ENCODE measurements at regions not wholly inside any gene's neighbourhood (a gene's known extent, or its start where the extent isn't known, plus 50 kb on each side); places are given as distances from the start of the nearest gene placed in this dataset.
"Not testable (repeated sequence)": the region's sequence is repeated elsewhere in the genome, so short reads cannot be mapped to it uniquely, and the experiment has no call there.

- no peaks in the 10 kb centered on the region for H3K9me3 ChIP-seq (ENCODE audit: low read length)
- no peaks in the 10 kb centered on the region for H3K36me3 ChIP-seq (ENCODE audit: insufficient read depth, low read length)
- H3K9ac ChIP-seq (ENCODE audit: low read length) = no peak overlapping the region
- no peak overlapping the region for H3K4me3 ChIP-seq (ENCODE audit: low read depth, low read length, poor library complexity, severe bottlenecking)
- TF ChIP-seq CTCF (IDR thresholded peaks at IDR 0.05; ENCODE audit: low read length) (no peak), EZH2 (IDR thresholded peaks at IDR 0.05; ENCODE audit: borderline replicate concordance, low read length) (no peak)
- H2AFZ ChIP-seq (ENCODE audit: low read length) = no peak overlapping the region
- no peaks in the 10 kb centered on the region for H4K20me1 ChIP-seq (ENCODE audit: insufficient read depth, low read length)
- no peak overlapping the region for H3K4me2 ChIP-seq (ENCODE audit: low read length)
- H3K79me2 ChIP-seq (ENCODE audit: insufficient read depth, low read length) = no peaks in the 10 kb centered on the region
- H3K9me2 ChIP-seq (ENCODE audit: low read depth, low read length) = no peaks in the 10 kb centered on the region
- no peaks in the 10 kb centered on the region for H3K27me3 ChIP-seq (ENCODE audit: insufficient read depth, low read length)
- H3K27ac ChIP-seq (ENCODE audit: low read depth, low read length, poor library complexity, severe bottlenecking) = no peak overlapping the region
- H3F3A ChIP-seq (ENCODE audit: insufficient read depth, low read length) = no peaks in the 10 kb centered on the region
- H3K4me1 ChIP-seq (ENCODE audit: insufficient read depth, low read length, severe bottlenecking) = no peaks in the 10 kb centered on the region
Observed at GRCh38 chr2:44061876-44062275, 66.1 kb upstream of the LRPPRC start.

- no peaks in the 10 kb centered on the region for H3K36me3 ChIP-seq (ENCODE audit: insufficient read depth, low read length)
- no peak overlapping the region for H3K9ac ChIP-seq (ENCODE audit: low read length)
- no peaks in the 10 kb centered on the region for H3K79me2 ChIP-seq (ENCODE audit: insufficient read depth, low read length)
- no peaks in the 10 kb centered on the region for H4K20me1 ChIP-seq (ENCODE audit: insufficient read depth, low read length)
- no peak overlapping the region for H3K4me3 ChIP-seq (ENCODE audit: low read depth, low read length, poor library complexity, severe bottlenecking)
- H3F3A ChIP-seq (ENCODE audit: insufficient read depth, low read length) = no peaks in the 10 kb centered on the region
- H3K27ac ChIP-seq (ENCODE audit: low read depth, low read length, poor library complexity, severe bottlenecking) = no peak overlapping the region
- H3K4me2 ChIP-seq (ENCODE audit: low read length) = no peak overlapping the region
- H3K9me3 ChIP-seq (ENCODE audit: low read length) = no peaks in the 10 kb centered on the region
- no peaks in the 10 kb centered on the region for H3K4me1 ChIP-seq (ENCODE audit: insufficient read depth, low read length, severe bottlenecking)
- no peak overlapping the region for H2AFZ ChIP-seq (ENCODE audit: low read length)
- no peaks in the 10 kb centered on the region for H3K27me3 ChIP-seq (ENCODE audit: insufficient read depth, low read length)
- H3K9me2 ChIP-seq (ENCODE audit: low read depth, low read length) = no peaks in the 10 kb centered on the region
- TF ChIP-seq CTCF (IDR thresholded peaks at IDR 0.05; ENCODE audit: low read length) = no peak
- no peak for TF ChIP-seq EZH2 (IDR thresholded peaks at IDR 0.05; ENCODE audit: borderline replicate concordance, low read length)
Observed at GRCh38 chr2:44063033-44063432, 67.2 kb upstream of the LRPPRC start.

GRCh38 chr2:44064281-44064680 is 68.5 kb upstream of the LRPPRC start:
- not testable (repeated sequence) for H3K27ac ChIP-seq (ENCODE audit: low read depth, low read length, poor library complexity, severe bottlenecking); H3K79me2 ChIP-seq (ENCODE audit: insufficient read depth, low read length); H3K9me3 ChIP-seq (ENCODE audit: low read length); H4K20me1 ChIP-seq (ENCODE audit: insufficient read depth, low read length); H3K4me2 ChIP-seq (ENCODE audit: low read length); H3K4me3 ChIP-seq (ENCODE audit: low read depth, low read length, poor library complexity, severe bottlenecking); H3K27me3 ChIP-seq (ENCODE audit: insufficient read depth, low read length); H2AFZ ChIP-seq (ENCODE audit: low read length); H3K9me2 ChIP-seq (ENCODE audit: low read depth, low read length); H3K4me1 ChIP-seq (ENCODE audit: insufficient read depth, low read length, severe bottlenecking); H3K9ac ChIP-seq (ENCODE audit: low read length); H3F3A ChIP-seq (ENCODE audit: insufficient read depth, low read length); H3K36me3 ChIP-seq (ENCODE audit: insufficient read depth, low read length)

GRCh38 chr2:44067012-44067790 is 71.4 kb upstream of the LRPPRC start:
- not testable (repeated sequence) for H2AFZ ChIP-seq (ENCODE audit: low read length); H3K9me2 ChIP-seq (ENCODE audit: low read depth, low read length); H3K27me3 ChIP-seq (ENCODE audit: insufficient read depth, low read length); H3K9me3 ChIP-seq (ENCODE audit: low read length); H3K9ac ChIP-seq (ENCODE audit: low read length); H3K4me1 ChIP-seq (ENCODE audit: insufficient read depth, low read length, severe bottlenecking); H3F3A ChIP-seq (ENCODE audit: insufficient read depth, low read length); H3K27ac ChIP-seq (ENCODE audit: low read depth, low read length, poor library complexity, severe bottlenecking); H4K20me1 ChIP-seq (ENCODE audit: insufficient read depth, low read length); H3K36me3 ChIP-seq (ENCODE audit: insufficient read depth, low read length); H3K4me2 ChIP-seq (ENCODE audit: low read length); H3K4me3 ChIP-seq (ENCODE audit: low read depth, low read length, poor library complexity, severe bottlenecking); H3K79me2 ChIP-seq (ENCODE audit: insufficient read depth, low read length)

- H3K4me2 ChIP-seq (ENCODE audit: low read length); H3K4me3 ChIP-seq (ENCODE audit: low read depth, low read length, poor library complexity, severe bottlenecking); H3K27ac ChIP-seq (ENCODE audit: low read depth, low read length, poor library complexity, severe bottlenecking): not testable (repeated sequence)
Observed at GRCh38 chr2:44067791-44068181, 72.0 kb upstream of the LRPPRC start.

More at GRCh38 chr2:44067791-44068181, 72.0 kb upstream of the LRPPRC start:
- H3K36me3 ChIP-seq (ENCODE audit: insufficient read depth, low read length); H3K27me3 ChIP-seq (ENCODE audit: insufficient read depth, low read length); H2AFZ ChIP-seq (ENCODE audit: low read length); H3K9me3 ChIP-seq (ENCODE audit: low read length); H3F3A ChIP-seq (ENCODE audit: insufficient read depth, low read length); H3K4me1 ChIP-seq (ENCODE audit: insufficient read depth, low read length, severe bottlenecking); H4K20me1 ChIP-seq (ENCODE audit: insufficient read depth, low read length); H3K9ac ChIP-seq (ENCODE audit: low read length); H3K9me2 ChIP-seq (ENCODE audit: low read depth, low read length); H3K79me2 ChIP-seq (ENCODE audit: insufficient read depth, low read length): not testable (repeated sequence)
